Fibroblast of pulmonary artery (primary cell): ENCODE measurements at regions not wholly inside any gene's neighbourhood (a gene's known extent, or its start where the extent isn't known, plus 50 kb on each side); places are given as distances from the start of the nearest gene placed in this dataset.

ENCODE experiments used
- DNase-seq: peaks from one replicate; pipeline ENCODE4 v3.0.0-alpha.2; 2010; ENCODE audit warnings: low read depth
- H3K4me3 ChIP-seq: replicated peaks from 2 replicates; pipeline ENCODE4 v1.5.1; 2011; ENCODE audit warnings: low read depth, mild to moderate bottlenecking, control low read depth, low read length, moderate library complexity
- TF ChIP-seq, protein P1 (sequence below): IDR thresholded peaks from 2 replicates; pipeline ENCODE4 v1.5.1; 2011; ENCODE audit warnings: mild to moderate bottlenecking, control low read depth, low read length, inconsistent platforms; ENCODE audit errors: missing control alignments

DNA sequence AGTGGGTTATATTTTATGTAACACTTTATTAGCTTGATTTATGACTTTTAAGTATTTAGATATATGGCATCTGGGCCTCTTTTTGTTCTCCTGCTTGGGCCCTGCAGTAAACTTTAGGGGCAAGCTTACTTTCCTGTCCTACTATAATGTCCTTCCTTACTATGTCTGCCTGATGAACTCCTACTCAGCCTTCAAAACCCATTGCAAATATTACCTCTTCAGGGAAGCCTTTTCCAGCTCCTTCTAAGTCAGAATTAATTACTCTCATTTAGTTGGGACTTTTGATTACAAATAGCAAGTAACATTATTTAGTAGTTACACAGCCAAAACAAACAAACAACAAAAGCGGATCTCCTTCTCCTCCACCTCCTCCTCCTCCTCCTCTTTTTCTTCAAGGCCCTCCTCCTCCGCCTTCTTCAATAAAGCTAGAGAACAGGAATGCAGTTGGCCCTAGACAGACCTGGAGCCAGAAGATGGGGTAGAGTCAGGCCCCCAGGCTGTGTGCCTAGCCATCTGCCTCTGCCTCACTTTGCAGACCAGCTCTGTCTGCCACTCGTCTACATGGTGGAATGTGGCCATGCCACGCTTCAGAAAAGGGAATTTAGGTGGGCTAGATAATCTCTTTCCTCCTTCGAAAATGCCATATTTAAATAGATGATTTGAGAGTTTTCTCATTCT lies 301.2 kb downstream of the SP3 start:
- no peak overlapping the region for H3K4me3 ChIP-seq
- no peak for DNase-seq
- TF ChIP-seq, protein P1, sequence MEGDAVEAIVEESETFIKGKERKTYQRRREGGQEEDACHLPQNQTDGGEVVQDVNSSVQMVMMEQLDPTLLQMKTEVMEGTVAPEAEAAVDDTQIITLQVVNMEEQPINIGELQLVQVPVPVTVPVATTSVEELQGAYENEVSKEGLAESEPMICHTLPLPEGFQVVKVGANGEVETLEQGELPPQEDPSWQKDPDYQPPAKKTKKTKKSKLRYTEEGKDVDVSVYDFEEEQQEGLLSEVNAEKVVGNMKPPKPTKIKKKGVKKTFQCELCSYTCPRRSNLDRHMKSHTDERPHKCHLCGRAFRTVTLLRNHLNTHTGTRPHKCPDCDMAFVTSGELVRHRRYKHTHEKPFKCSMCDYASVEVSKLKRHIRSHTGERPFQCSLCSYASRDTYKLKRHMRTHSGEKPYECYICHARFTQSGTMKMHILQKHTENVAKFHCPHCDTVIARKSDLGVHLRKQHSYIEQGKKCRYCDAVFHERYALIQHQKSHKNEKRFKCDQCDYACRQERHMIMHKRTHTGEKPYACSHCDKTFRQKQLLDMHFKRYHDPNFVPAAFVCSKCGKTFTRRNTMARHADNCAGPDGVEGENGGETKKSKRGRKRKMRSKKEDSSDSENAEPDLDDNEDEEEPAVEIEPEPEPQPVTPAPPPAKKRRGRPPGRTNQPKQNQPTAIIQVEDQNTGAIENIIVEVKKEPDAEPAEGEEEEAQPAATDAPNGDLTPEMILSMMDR = no peak

DNA sequence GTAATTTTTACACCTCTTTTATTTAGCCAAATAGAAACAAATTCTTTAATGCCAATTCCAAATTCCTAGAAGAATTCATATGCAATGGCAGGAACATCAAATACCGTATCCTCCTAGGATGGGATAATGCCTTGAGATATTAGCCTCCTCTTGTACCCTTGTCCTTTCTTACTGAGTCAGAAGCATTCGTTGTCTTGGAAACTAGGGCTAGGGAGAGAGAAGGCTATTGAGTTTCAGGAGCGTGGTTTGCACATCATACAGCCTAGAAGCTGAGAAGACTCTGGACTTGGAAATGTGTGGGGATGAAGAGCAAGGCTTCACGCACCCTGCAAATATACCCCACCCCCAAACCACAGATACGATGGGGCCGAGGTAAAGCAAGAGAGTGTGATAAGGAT lies 300.7 kb downstream of the SP3 start:
- H3K4me3 ChIP-seq = no peak overlapping the region
- no peak for DNase-seq
- TF ChIP-seq, protein P1 = no peak

DNA sequence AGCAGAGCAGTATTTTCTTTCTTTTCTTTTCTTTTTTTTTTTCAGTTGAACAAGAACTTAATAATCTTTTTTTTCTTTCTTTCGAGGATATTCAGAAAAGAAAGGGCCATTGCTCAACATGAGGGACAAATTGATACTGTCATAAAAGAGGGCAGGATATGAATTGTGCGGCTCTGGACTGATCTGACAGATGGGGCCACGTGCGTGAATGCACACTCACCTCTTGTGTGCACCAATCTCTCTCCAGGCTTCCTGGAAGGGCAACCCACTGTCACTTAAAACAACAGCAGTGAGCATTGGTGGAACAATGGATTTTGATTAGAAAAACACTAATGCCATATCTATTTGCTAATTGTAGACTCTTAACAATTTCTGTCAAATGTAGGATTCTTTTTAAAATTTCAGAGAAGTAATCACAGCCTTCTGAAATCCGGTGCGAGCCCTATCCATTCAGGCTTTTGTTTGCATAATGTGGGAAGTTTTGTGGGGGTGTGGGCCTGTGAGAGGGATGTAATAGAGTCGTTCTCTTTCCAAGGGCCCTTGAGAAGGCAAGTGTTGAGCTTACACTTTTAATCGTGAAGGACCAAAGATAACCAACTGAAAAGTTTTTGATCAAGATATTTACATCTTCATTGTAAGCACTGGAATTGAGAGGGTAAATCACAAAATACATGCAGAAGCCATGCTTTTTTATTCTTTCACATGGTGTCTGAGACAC lies 298.8 kb downstream of the SP3 start:
- no peak for DNase-seq
- TF ChIP-seq, protein P1 = no peak
- H3K4me3 ChIP-seq = no peak overlapping the region

DNA sequence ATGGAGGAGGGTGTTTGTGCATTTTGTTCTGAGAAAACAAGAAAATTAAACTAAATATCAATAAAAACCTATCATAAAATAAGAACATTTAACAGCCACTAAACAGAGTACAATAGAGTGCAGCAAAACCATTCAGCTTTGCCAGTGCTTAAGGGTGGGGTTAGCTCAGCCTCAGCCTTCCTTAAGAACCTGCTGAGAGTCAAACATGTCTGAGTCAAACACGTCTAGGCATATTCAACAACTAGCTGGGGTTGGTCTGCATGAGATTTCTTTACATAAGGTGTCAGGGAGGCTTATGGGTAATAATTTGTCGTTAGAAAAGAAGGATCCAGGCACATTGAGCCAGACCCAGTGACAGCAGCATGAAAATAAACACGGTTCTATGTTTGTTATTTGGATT lies 298.2 kb downstream of the SP3 start:
- no peak for DNase-seq
- TF ChIP-seq, protein P1 = no peak
- no peak overlapping the region for H3K4me3 ChIP-seq

GRCh38 chr2:173667415-173667814 lies 297.8 kb downstream of the SP3 start:
- TF ChIP-seq, protein P1 = peak; percentile 24
- peak; percentile 23 for DNase-seq
- H3K4me3 ChIP-seq = no peak overlapping the region

DNA sequence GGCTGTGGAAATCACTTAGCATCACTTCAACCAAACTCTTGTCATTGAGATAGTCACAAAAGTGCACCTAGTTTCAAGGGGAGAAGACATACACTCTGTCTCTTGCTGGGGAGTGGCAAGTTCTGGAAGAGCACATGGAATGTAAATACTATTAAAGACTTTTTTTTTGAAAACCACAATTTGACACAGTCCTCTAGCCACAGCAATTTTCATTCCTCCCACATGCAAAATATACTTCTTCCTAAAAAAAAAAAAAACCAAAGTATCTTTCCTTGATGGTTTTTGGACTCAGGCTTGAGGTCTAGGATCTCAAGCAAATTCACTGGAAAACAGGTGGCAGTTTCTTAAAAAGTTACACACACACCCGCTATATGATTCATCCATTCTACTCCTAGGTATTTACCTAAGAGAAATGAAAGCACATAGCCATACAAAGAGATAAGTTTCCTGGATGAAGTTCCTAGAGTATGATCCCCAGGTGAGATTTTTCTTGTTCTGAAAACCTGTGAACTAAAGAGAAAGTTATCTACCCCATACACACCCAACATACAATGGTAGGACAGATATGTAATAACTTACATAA lies 295.8 kb downstream of the SP3 start:
- TF ChIP-seq, protein P1 = no peak
- no peak overlapping the region for H3K4me3 ChIP-seq
- DNase-seq = no peak
